H9 (cell line): ENCODE measurements at regions not wholly inside any gene's neighbourhood (a gene's known extent, or its start where the extent isn't known, plus 50 kb on each side); places are given as distances from the start of the nearest gene placed in this dataset.

Experiments used
- DNase-seq: peaks from one replicate; pipeline ENCODE4 v3.0.0-alpha.2; 2017
- H2AFZ ChIP-seq: one replicate; pipeline ENCODE4 v1.6.1; 2013; ENCODE audit warnings: mild to moderate bottlenecking, low read length, control low read depth, moderate library complexity
- H2AK5ac ChIP-seq: 2 replicates; pipeline ENCODE4 v1.6.1; 2013; ENCODE audit warnings: low read length, control low read depth, mixed read lengths; ENCODE audit not compliant: insufficient read length
- H2BK120ac ChIP-seq: one replicate; pipeline ENCODE4 v1.6.1; 2013; ENCODE audit warnings: low read depth, mild to moderate bottlenecking, low read length, control low read depth, inconsistent platforms; ENCODE audit not compliant: poor library complexity, severe bottlenecking
- H2BK12ac ChIP-seq: 2 replicates; pipeline ENCODE4 v1.6.1; 2013; ENCODE audit warnings: low read length, control low read depth, mixed read lengths, low read depth; ENCODE audit not compliant: insufficient read length
- H2BK15ac ChIP-seq: 2 replicates; pipeline ENCODE4 v1.6.1; 2013; ENCODE audit warnings: low read depth, low read length, control low read depth
- H2BK20ac ChIP-seq: one replicate; pipeline ENCODE4 v1.6.1; 2013; ENCODE audit warnings: low read depth, mild to moderate bottlenecking, low read length, control low read depth, inconsistent platforms; ENCODE audit not compliant: poor library complexity, severe bottlenecking
- H2BK5ac ChIP-seq: 2 replicates; pipeline ENCODE4 v1.6.1; 2013; ENCODE audit warnings: low read length, control low read depth, mixed read lengths; ENCODE audit not compliant: insufficient read length
- H3K14ac ChIP-seq: 2 replicates; pipeline ENCODE4 v1.6.1; 2013; ENCODE audit warnings: low read length, control low read depth; ENCODE audit not compliant: insufficient read depth
- H3K18ac ChIP-seq: 2 replicates; pipeline ENCODE4 v1.6.1; 2013; ENCODE audit warnings: low read depth, mild to moderate bottlenecking, mixed read lengths, low read length, control low read depth; ENCODE audit not compliant: insufficient read length
- H3K23ac ChIP-seq: 2 replicates; pipeline ENCODE4 v1.6.1; 2013; ENCODE audit warnings: low read length, control low read depth, mixed read lengths, low read depth; ENCODE audit not compliant: insufficient read length
- H3K23me2 ChIP-seq: 2 replicates; pipeline ENCODE4 v1.6.1; 2013; ENCODE audit warnings: low read depth, mild to moderate bottlenecking, mixed read lengths, low read length, control low read depth; ENCODE audit not compliant: insufficient read length, poor library complexity, severe bottlenecking
- H3K27ac ChIP-seq: 2 replicates; pipeline ENCODE4 v1.5.1; 2013; ENCODE audit warnings: low read length, control low read depth, mixed read lengths, low read depth; ENCODE audit not compliant: insufficient read length
- H3K27me3 ChIP-seq: 2 replicates; pipeline ENCODE4 v1.6.1; 2013; ENCODE audit warnings: low read length, control low read depth, inconsistent platforms; ENCODE audit not compliant: insufficient read depth
- H3K4ac ChIP-seq: 2 replicates; pipeline ENCODE4 v1.6.1; 2013; ENCODE audit warnings: low read depth, mild to moderate bottlenecking, control low read depth, inconsistent platforms, low read length, moderate library complexity
- H3K4me1 ChIP-seq: 2 replicates; pipeline ENCODE4 v1.6.1; 2013; ENCODE audit warnings: low read length, control low read depth, inconsistent platforms; ENCODE audit not compliant: insufficient read depth
- H3K4me2 ChIP-seq: 2 replicates; pipeline ENCODE4 v1.6.1; 2013; ENCODE audit warnings: low read length, control low read depth, mixed read lengths; ENCODE audit not compliant: insufficient read length, insufficient read depth
- H3K56ac ChIP-seq: 2 replicates; pipeline ENCODE4 v1.6.1; 2013; ENCODE audit warnings: low read depth, mild to moderate bottlenecking, mixed read lengths, low read length, control low read depth; ENCODE audit not compliant: insufficient read length
- H3K79me1 ChIP-seq: 2 replicates; pipeline ENCODE4 v1.6.1; 2013; ENCODE audit warnings: low read depth, mild to moderate bottlenecking, moderate library complexity, low read length, control low read depth, inconsistent platforms; ENCODE audit not compliant: insufficient read depth, poor library complexity, severe bottlenecking
- H3K79me2 ChIP-seq: 2 replicates; pipeline ENCODE4 v1.6.1; 2013; ENCODE audit warnings: low read length, control low read depth, inconsistent platforms; ENCODE audit not compliant: insufficient read depth
- H3K9ac ChIP-seq: 2 replicates; pipeline ENCODE4 v1.6.1; 2013; ENCODE audit warnings: low read length, control low read depth, mixed read lengths; ENCODE audit not compliant: insufficient read length; ENCODE audit errors: extremely low read depth
- H3K9me3 ChIP-seq: one replicate; pipeline ENCODE4 v1.6.1; 2013; ENCODE audit warnings: low read depth, low read length, inconsistent platforms; ENCODE audit not compliant: control insufficient read depth
- H3T11ph ChIP-seq: one replicate; pipeline ENCODE4 v1.6.1; 2013; ENCODE audit warnings: mild to moderate bottlenecking, low read length, control low read depth, inconsistent platforms
- H4K20me1 ChIP-seq: one replicate; pipeline ENCODE4 v1.6.1; 2013; ENCODE audit not compliant: control insufficient read depth, insufficient read length, insufficient read depth
- H4K5ac ChIP-seq: 2 replicates; pipeline ENCODE4 v1.6.1; 2013; ENCODE audit warnings: low read depth, mild to moderate bottlenecking, mixed read lengths, low read length, control low read depth; ENCODE audit not compliant: insufficient read length
- H4K8ac ChIP-seq: replicated peaks from 2 replicates; pipeline ENCODE4 v1.6.1; 2013; ENCODE audit warnings: low read length, control low read depth, mixed read lengths, low read depth; ENCODE audit not compliant: insufficient read length
- H4K91ac ChIP-seq: 2 replicates; pipeline ENCODE4 v1.6.1; 2013; ENCODE audit warnings: low read depth, mild to moderate bottlenecking, moderate library complexity, mixed read lengths, low read length, control low read depth; ENCODE audit not compliant: insufficient read length
- H3K27ac Mint-ChIP-seq, 3 experiments: 2 replicates in 2 of 3; 3 replicates in 1 of 3; pipeline ENCODE4 v1.8.0; 2020 to 2021; ENCODE audit warnings: mixed read lengths in 3 of 3, mild to moderate bottlenecking in 1 of 3, moderate library complexity in 1 of 3
- H3K27me3 Mint-ChIP-seq: 2 replicates; pipeline ENCODE4 v1.8.0; 2021; ENCODE audit warnings: low read depth, mild to moderate bottlenecking, moderate library complexity, mixed read lengths
- H3K36me3 Mint-ChIP-seq, 3 experiments: 2 replicates in 2 of 3; 3 replicates in 1 of 3; pipeline ENCODE4 v1.8.0; 2020 to 2021; ENCODE audit warnings: low read depth in 3 of 3, mixed read lengths in 3 of 3; ENCODE audit not compliant: insufficient read depth in 1 of 3
- H3K4me1 Mint-ChIP-seq, 2 experiments: 2 replicates each; pipeline ENCODE4 v1.8.0; 2020; ENCODE audit warnings: mixed read lengths in 2 of 2
- H3K4me3 Mint-ChIP-seq, 2 experiments: 2 replicates in 1 of 2; 3 replicates in 1 of 2; pipeline ENCODE4 v1.8.0; 2020 to 2021; ENCODE audit warnings: mild to moderate bottlenecking in 2 of 2, mixed read lengths in 2 of 2, moderate library complexity in 1 of 2
- H3K9me3 Mint-ChIP-seq, 2 experiments: 2 replicates in 1 of 2; 3 replicates in 1 of 2; pipeline ENCODE4 v1.8.0; 2020; ENCODE audit warnings: mild to moderate bottlenecking in 2 of 2, mixed read lengths in 2 of 2, moderate library complexity in 1 of 2
- CTCF ChIP-seq: fragments of 200-600 bp; sonication (generic); conservative IDR thresholded peaks from 3 replicates; pipeline ENCODE4 v1.8.0; 2021; ENCODE audit warnings: antibody characterized with exemption, mild to moderate bottlenecking
- WGBS: extraction: QIAGEN DNeasy Blood & Tissue Kit; methylation state at CpG from one replicate; pipeline ENCODE4 v1.1.7; 2013; ENCODE audit warnings: missing lambda C conversion rate, low lambda C conversion rate, mixed read lengths; ENCODE audit not compliant: insufficient read length; ENCODE audit errors: extremely low coverage; 5-methylcytosine and 5-hydroxymethylcytosine counted together

GRCh38 chr1:177793900-177794299 is 176.0 kb downstream of the SEC16B start:
- Histone ChIP-seq H3K79me2 (no peaks in the 10 kb centered on the region), H3K9ac (no peak overlapping the region), H4K20me1 (no peaks in the 10 kb centered on the region), H3K18ac (no peak overlapping the region), H2BK12ac (no peak overlapping the region), H3K27ac (peak overlapping the region; percentile 86), H3K4ac (no peak overlapping the region), H2AFZ (no peak overlapping the region), H3K4me2 (no peak overlapping the region), H2BK120ac (no peak overlapping the region), H3K14ac (no peak overlapping the region), H3K4me1 (peaks cover 15% of the 10 kb centered on the region), H4K91ac (no peak overlapping the region), H4K8ac (no peak overlapping the region), H3K23ac (no peak overlapping the region), H3K27me3 (no peaks in the 10 kb centered on the region), H2BK20ac (no peak overlapping the region), H3K56ac (no peak overlapping the region), H3K79me1 (no peaks in the 10 kb centered on the region), H2BK15ac (no peak overlapping the region), H3K23me2 (no peaks in the 10 kb centered on the region), H2BK5ac (no peak overlapping the region), H4K5ac (no peak overlapping the region), H3K9me3 (no peaks in the 10 kb centered on the region), H2AK5ac (no peak overlapping the region), H3T11ph (no peak overlapping the region)
- H3K4me1 Mint-ChIP-seq = peaks cover 36 to 41% of the 10 kb centered on the region in 2 experiments
- no peak for DNase-seq
- H3K4me3 Mint-ChIP-seq = no peak overlapping the region
- H3K27me3 Mint-ChIP-seq = peaks cover 6% of the 10 kb centered on the region
- H3K27ac Mint-ChIP-seq = peak overlapping the region in 2 of 3 experiments; percentile 65 to 70; a peak in 4 of 7 replicates
- TF ChIP-seq CTCF = no peak
- peaks cover 8 to 11% of the 10 kb centered on the region in 2 experiments for H3K9me3 Mint-ChIP-seq
- no CpG with 5 or more reads among the region's 1 CpG for WGBS
- H3K36me3 Mint-ChIP-seq = peaks cover 4 to 7% (median 6%) of the 10 kb centered on the region in 3 experiments; a peak in 5 of 7 replicates
